GM19463 (cell line): ENCODE measurements at regions not wholly inside any gene's neighbourhood (a gene's known extent, or its start where the extent isn't known, plus 50 kb on each side); places are given as distances from the start of the nearest gene placed in this dataset.

Experiments used
- ATAC-seq: cut with Tn5 transposase; IDR thresholded peaks from one replicate; pipeline ENCODE4 v1.9.1; 2021; ENCODE audit warnings: mild to moderate bottlenecking, moderate library complexity; ENCODE audit not compliant: unreplicated experiment

- no peak for ATAC-seq
These were observed 242.4 kb downstream of the LPIN1 start for GRCh38 chr2:11988691-11989353.

GRCh38 chr2:11989354-11989703, 242.9 kb downstream of the LPIN1 start:
- ATAC-seq: no peak

- no peak for ATAC-seq
These were observed 244.1 kb downstream of the LPIN1 start for GRCh38 chr2:11990576-11990975.

GRCh38 chr2:11993749-11994148, 247.3 kb downstream of the LPIN1 start:
- no peak for ATAC-seq

GRCh38 chr2:11995456-11995855, 249.0 kb downstream of the LPIN1 start:
- no peak for ATAC-seq

GRCh38 chr2:11996618-11997017, 250.2 kb downstream of the LPIN1 start:
- no peak for ATAC-seq

GRCh38 chr2:11997142-11997541, 250.7 kb downstream of the LPIN1 start:
- ATAC-seq: no peak

- no peak for ATAC-seq
These were observed 251.8 kb downstream of the LPIN1 start for GRCh38 chr2:11998218-11998617.

- ATAC-seq: no peak
These were observed 252.4 kb downstream of the LPIN1 start for GRCh38 chr2:11998626-11999378.

- ATAC-seq: no peak
These were observed 255.2 kb downstream of the LPIN1 start for GRCh38 chr2:12001621-12002020.

- ATAC-seq: no peak
These were observed 255.8 kb downstream of the LPIN1 start for GRCh38 chr2:12002215-12002614.

GRCh38 chr2:12004713-12005112, 258.3 kb downstream of the LPIN1 start:
- ATAC-seq: no peak

- peak; percentile 91 for ATAC-seq
These were observed 259.7 kb downstream of the LPIN1 start for GRCh38 chr2:12005886-12006681.

- ATAC-seq: no peak
These were observed 260.4 kb downstream of the LPIN1 start for GRCh38 chr2:12006850-12007249.

- ATAC-seq: no peak
These were observed 260.9 kb downstream of the LPIN1 start for GRCh38 chr2:12007282-12007681.

GRCh38 chr2:12008425-12009061, 262.1 kb downstream of the LPIN1 start:
- peak; percentile 67 for ATAC-seq

- ATAC-seq: no peak
These were observed 263.0 kb downstream of the LPIN1 start for GRCh38 chr2:12009323-12009905.

GRCh38 chr2:12010059-12010458, 263.6 kb downstream of the LPIN1 start:
- no peak for ATAC-seq

GRCh38 chr2:12010779-12011178, 264.3 kb downstream of the LPIN1 start:
- no peak for ATAC-seq

GRCh38 chr2:12014088-12014960, 267.9 kb downstream of the LPIN1 start:
- no peak for ATAC-seq
